K562 (cell line): ENCODE measurements at regions not wholly inside any gene's neighbourhood (a gene's known extent, or its start where the extent isn't known, plus 50 kb on each side); places are given as distances from the start of the nearest gene placed in this dataset.
A peak's percentile ranks its signal among the peaks of the same experiment; 100 is the strongest.

Experiments used
- ATAC-seq: fragments of 200-7000 bp; cut with Tn5 transposase; 3 replicates; pipeline ENCODE4 v1.9.1; 2020; ENCODE audit warnings: moderate library complexity
- BruUV-seq: library from RNA; stranded (reverse); fragments of 400-500 nt; replicated peaks from 2 replicates; lab custom pipeline; 2021; lab: Mats Ljungman, UMichigan
- CTCF ChIA-PET: fragments of 300-600 bp; formaldehyde crosslinking; extraction: SDS; loops from one replicate; lab custom pipeline; 2021; ENCODE audit warnings: low intra/inter-chr PET ratio; lab: Yijun Ruan, JAX
- POLR2A ChIA-PET: fragments of 300-600, 350-650 bp; sonication (Branson Sonifier 250); formaldehyde crosslinking; extraction: SDS; loops from one replicate; lab custom pipeline; 2021; ENCODE audit warnings: antibody characterized with exemption, inconsistent platforms; lab: Yijun Ruan, JAX
- DNase-seq, 4 experiments: peaks; one replicate each; pipeline versions ENCODE4 v3.0.0 to v3.0.0-alpha.2; 2011 to 2018; ENCODE audit warnings: low spot score in 3 of 4, mixed read lengths in 3 of 4; ENCODE audit errors: extremely low read depth in 1 of 4
- FAIRE-seq: peaks from 2 replicates; lab custom pipeline; 2011; peaks lifted over from hg19 to GRCh38; lab: Jason Lieb, UNC
- H2AFZ ChIP-seq: 2 replicates; pipeline ENCODE4 v1.6.0; 2011; ENCODE audit warnings: low read depth, low read length, control low read depth, inconsistent platforms
- H3K27ac ChIP-seq: fragments of 200-600 bp; 3 replicates; pipeline ENCODE4 v1.8.0; 2011; ENCODE audit warnings: low read depth, mild to moderate bottlenecking, control low read depth, inconsistent platforms, low read length, moderate library complexity, mixed read lengths; ENCODE audit errors: extremely low read depth
- H3K27me3 ChIP-seq, 2 experiments: fragments of 300-600 bp in 1 of 2; 2 replicates in 1 of 2; 3 replicates in 1 of 2; pipeline versions ENCODE4 v1.6.0 to v1.8.0; 2011; ENCODE audit warnings: inconsistent platforms in 2 of 2, low read length in 2 of 2, mild to moderate bottlenecking in 1 of 2, mixed read lengths in 1 of 2, moderate library complexity in 1 of 2; ENCODE audit not compliant: control insufficient read depth in 2 of 2, insufficient read depth in 2 of 2
- H3K36me3 ChIP-seq: fragments of 300-600 bp; 3 replicates; pipeline ENCODE4 v1.8.0; 2011; ENCODE audit warnings: mild to moderate bottlenecking, low read length, inconsistent platforms; ENCODE audit not compliant: control insufficient read depth, insufficient read depth
- H3K4me1 ChIP-seq, 2 experiments: fragments of 200-600 bp in 1 of 2; replicated peaks in 1 of 2; 2 replicates in 1 of 2; 3 replicates in 1 of 2; pipeline versions ENCODE4 v1.5.1 to v1.8.0; 2011; ENCODE audit warnings: inconsistent platforms in 2 of 2, low read length in 2 of 2, mild to moderate bottlenecking in 1 of 2, mixed read lengths in 1 of 2, moderate library complexity in 1 of 2; ENCODE audit not compliant: control insufficient read depth in 2 of 2, insufficient read depth in 2 of 2
- H3K4me2 ChIP-seq: 2 replicates; pipeline ENCODE4 v1.6.1; 2011; ENCODE audit warnings: low read length, control low read depth, inconsistent platforms, mixed read lengths; ENCODE audit not compliant: insufficient read depth
- H3K4me3 ChIP-seq: fragments of 200-600 bp; sonication (generic), shearing (Covaris generic); 2 replicates; pipeline ENCODE4 v1.5.1; 2016; ENCODE audit warnings: control low read depth, inconsistent platforms
- H3K79me2 ChIP-seq: fragments of 200-600 bp; 3 replicates; pipeline ENCODE4 v1.8.0; 2011; ENCODE audit warnings: low read length, inconsistent platforms; ENCODE audit not compliant: control insufficient read depth, insufficient read depth
- H3K9ac ChIP-seq, 2 experiments: 2 replicates each; pipeline versions ENCODE4 v1.6.0 to v1.6.1; 2011; ENCODE audit warnings: low read depth in 2 of 2, low read length in 2 of 2, control low read depth in 1 of 2, inconsistent platforms in 1 of 2, mild to moderate bottlenecking in 1 of 2, mixed read lengths in 1 of 2; ENCODE audit not compliant: insufficient read depth in 1 of 2
- H3K9me1 ChIP-seq: one replicate; pipeline ENCODE4 v1.6.0; 2011; ENCODE audit warnings: inconsistent platforms, mild to moderate bottlenecking, low read length, moderate library complexity; ENCODE audit not compliant: control insufficient read depth, insufficient read depth
- H3K9me3 ChIP-seq: replicated peaks from 2 replicates; pipeline ENCODE4 v1.5.1; 2011; ENCODE audit warnings: low read depth, low read length, inconsistent platforms; ENCODE audit not compliant: control insufficient read depth, insufficient read depth
- H4K20me1 ChIP-seq: replicated peaks from 2 replicates; pipeline ENCODE4 v1.6.1; 2011; ENCODE audit warnings: low read length, inconsistent platforms, mixed read lengths; ENCODE audit not compliant: control insufficient read depth, insufficient read depth
- BACH1 ChIP-seq: fragments of 200-800 bp; sonication (Bioruptor generic); IDR thresholded peaks from 2 replicates; pipeline ENCODE4 v1.6.1; 2016; ENCODE audit warnings: missing genetic modification characterization, missing compliant biosample characterization
- C11orf30 ChIP-seq: fragments of 450-650 bp; IDR thresholded peaks from 2 replicates; pipeline ENCODE4 v1.6.1; 2016; ENCODE audit warnings: low read depth, mild to moderate bottlenecking
- CEBPG ChIP-seq, 3 experiments: fragments of 200-800 bp in 1 of 3; sonication (Bioruptor generic) in 1 of 3; sonication (generic) in 1 of 3; formaldehyde crosslinking in 1 of 3; IDR thresholded peaks in 2 of 3; conservative IDR thresholded peaks in 1 of 3; 2 replicates each; pipeline versions ENCODE4 v1.6.1 to v1.8.0; 2016 to 2022; ENCODE audit warnings: missing compliant biosample characterization in 2 of 3, missing genetic modification characterization in 2 of 3, mild to moderate bottlenecking in 1 of 3, missing genetic modification reagents in 1 of 3
- EGR1 ChIP-seq: fragments of 450-650 bp; conservative IDR thresholded peaks from 2 replicates; pipeline ENCODE4 v1.6.1; 2017; ENCODE audit warnings: mild to moderate bottlenecking
- ELF2 ChIP-seq: fragments of 250-450 bp; sonication (Bioruptor Pico); IDR thresholded peaks from 2 replicates; pipeline ENCODE4 v1.5.0; 2021; ENCODE audit warnings: mild to moderate bottlenecking
- FOSL1 ChIP-seq: fragments of 200-800 bp; sonication (Bioruptor generic); conservative IDR thresholded peaks from 2 replicates; pipeline ENCODE4 v1.6.1; 2016; ENCODE audit warnings: missing genetic modification characterization, missing compliant biosample characterization
- MAFF ChIP-seq: IDR thresholded peaks from 2 replicates; pipeline ENCODE4 v1.6.1; 2012; ENCODE audit warnings: low read length, improper control_type of control experiment
- MAFG ChIP-seq: fragments of 450-650 bp; conservative IDR thresholded peaks from 2 replicates; pipeline ENCODE4 v1.6.1; 2016; ENCODE audit warnings: missing genetic modification characterization, missing compliant biosample characterization
- MAFK ChIP-seq: IDR thresholded peaks from 2 replicates; pipeline ENCODE4 v1.6.1; 2011; ENCODE audit warnings: low read length, improper control_type of control experiment
- NFE2 ChIP-seq: IDR thresholded peaks from 2 replicates; pipeline ENCODE4 v1.6.1; 2014; ENCODE audit warnings: antibody characterized with exemption, low read depth
- NFE2L1 ChIP-seq: fragments of 450-650 bp; IDR thresholded peaks from 2 replicates; pipeline ENCODE4 v1.6.1; 2016; ENCODE audit warnings: missing genetic modification characterization, low read depth, mild to moderate bottlenecking, missing compliant biosample characterization, moderate library complexity, borderline replicate concordance
- ZNF280A ChIP-seq: fragments of 450-650 bp; IDR thresholded peaks from 2 replicates; pipeline ENCODE4 v1.6.1; 2018; ENCODE audit warnings: mild to moderate bottlenecking, low read depth; ENCODE audit not compliant: partially characterized antibody
- ZNF316 ChIP-seq: fragments of 450-650 bp; IDR thresholded peaks from 2 replicates; pipeline ENCODE4 v1.6.1; 2016
- ZNF347 ChIP-seq: fragments of 450-650 bp; formaldehyde crosslinking; IDR thresholded peaks from 2 replicates; pipeline ENCODE4 v1.4.0; 2020; ENCODE audit warnings: low read depth, mild to moderate bottlenecking, moderate library complexity
- WGBS: fragments of 100-300 bp; shearing (Covaris generic); methylation state at CpG from one replicate; pipeline ENCODE4 v1.1.6; 2016; ENCODE audit warnings: low coverage, mixed read lengths; ENCODE audit not compliant: insufficient coverage; ENCODE audit errors: missing lambda C conversion rate; 5-methylcytosine and 5-hydroxymethylcytosine counted together
- in situ Hi-C: fragments of 300-500 bp; cut with MboI; formaldehyde crosslinking; loops from 4 replicates; pipeline ENCODE4 v1.15.0; 2018; ENCODE audit warnings: inconsistent platforms, mixed read lengths
- intact Hi-C: fragments of 100-400 bp; cut with micrococcal nuclease; formaldehyde crosslinking; loops from 2 replicates; pipeline ENCODE4 v1.14.2; 2022

GRCh38 chr11:109808569-109808968 lies 284.6 kb upstream of the ZC3H12C start:
- ATAC-seq (peak; percentile 53; the same call in 2 of the 3 replicates), FAIRE-seq (no peak), DNase-seq (peak in 1 of 4 experiments; percentile 20)
- 8% methylated on average over 1 of the region's 1 CpG for WGBS
- no peaks in the 10 kb centered on the region for H4K20me1 ChIP-seq
- TF ChIP-seq FOSL1 (tag) = peak; percentile 39; the same call in 1 of the 2 replicates
- TF ChIP-seq MAFK = peak; percentile 65; the same call in 1 of the 2 replicates
- TF ChIP-seq C11orf30 = peak; percentile 53; the same call in 1 of the 2 replicates
- TF ChIP-seq ELF2 (CRISPR knock-in tag) = no peak
- TF ChIP-seq NFE2 = peak; percentile 84
- peak; percentile 59 for TF ChIP-seq ZNF316
- no peak for TF ChIP-seq ZNF280A
- peak; percentile 60; the same call in 1 of the 2 replicates for TF ChIP-seq NFE2L1
- TF ChIP-seq MAFF = peak; percentile 78
- no peak for TF ChIP-seq ZNF347 (CRISPR knock-in tag)
- TF ChIP-seq EGR1 = 0 out of 2 replicates have a peak, but pooled peaks have one; percentile 18
- TF ChIP-seq CEBPG (CRISPR knock-in tag; IDR thresholded peaks at IDR 0.05) = no peak
- TF ChIP-seq CEBPG (tag; conservative IDR thresholded peaks at IDR 0.05 in 1 of 2, IDR thresholded peaks at IDR 0.05 in 1 of 2) = 0 out of 4 replicates have a peak, but pooled peaks of 1 of the 2 experiments have one; percentile 16
- TF ChIP-seq BACH1 (tag) = peak; percentile 49; the same call in 1 of the 2 replicates
- TF ChIP-seq MAFG (tag) = peak; percentile 84
- POLR2A ChIA-PET = no interaction called here
- H3K4me3 ChIP-seq = no peak overlapping the region
- H3K36me3 ChIP-seq = no peaks in the 10 kb centered on the region
- no peaks in the 10 kb centered on the region for H3K79me2 ChIP-seq
- CTCF ChIA-PET = no interaction called here
- no TSS peak for BruUV-seq
- H3K4me1 ChIP-seq = no peaks in the 10 kb centered on the region; a peak in 1 of 5 replicates
- H3K9me3 ChIP-seq = no peaks in the 10 kb centered on the region
- no peaks in the 10 kb centered on the region for H3K9me1 ChIP-seq
- intact Hi-C loops (no loop called here), in situ Hi-C loops (no loop called here)
- no peak overlapping the region for H3K4me2 ChIP-seq
- no peak overlapping the region for H3K9ac ChIP-seq
- H2AFZ ChIP-seq = no peak overlapping the region
- no peak overlapping the region for H3K27ac ChIP-seq
- H3K27me3 ChIP-seq = no peaks in the 10 kb centered on the region
